ENCODE measurements at regions not wholly inside any gene's neighbourhood (a gene's known extent, or its start where the extent isn't known, plus 50 kb on each side); places are given as distances from the start of the nearest gene placed in this dataset.

DNA sequence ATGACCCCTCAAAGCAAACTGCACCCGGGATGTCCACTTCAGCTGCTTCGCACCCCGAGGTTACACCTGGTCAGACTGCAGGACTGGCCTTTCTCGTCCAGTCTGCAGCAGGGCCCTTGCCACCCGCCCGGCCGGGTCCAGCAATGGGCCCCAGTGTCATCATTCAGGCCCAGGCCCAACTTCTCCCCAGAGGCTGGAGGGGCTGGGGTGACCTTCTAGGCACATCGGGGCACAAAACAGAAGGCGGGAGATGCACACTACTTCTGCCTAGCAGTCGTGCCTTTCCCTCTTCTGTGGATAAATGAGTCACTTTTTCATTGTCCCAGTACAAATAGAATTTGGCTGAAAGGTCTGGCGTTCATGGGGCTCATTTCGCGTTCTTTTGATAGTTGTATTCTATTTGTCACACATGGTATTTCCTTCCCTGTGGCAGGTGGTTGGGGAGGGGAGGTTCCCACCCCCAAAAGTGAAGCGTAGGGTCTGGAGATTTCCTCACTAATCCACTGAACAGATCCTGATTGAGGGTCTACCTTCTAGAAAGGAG, 56.9 kb upstream of the ID2 start:
- DNase-seq, result no peak
- no peaks in the 10 kb centered on the region for H3K27me3 ChIP-seq (ENCODE audit: control insufficient read depth, insufficient read depth, low read length)
- H3K4me1 ChIP-seq (ENCODE audit: control insufficient read depth, insufficient read depth, low read length), result no peaks in the 10 kb centered on the region
- H3K27ac ChIP-seq (ENCODE audit: low read length), result no peak overlapping the region
- no peaks in the 10 kb centered on the region for H3K9me3 ChIP-seq (replicated peaks; ENCODE audit: control insufficient read depth, low read depth, low read length)
- no peak overlapping the region for H3K4me3 ChIP-seq (ENCODE audit: low read length)
- H3K36me3 ChIP-seq (ENCODE audit: control insufficient read depth, insufficient read depth, low read length), result no peaks in the 10 kb centered on the region
- 74% methylated on average over 7 of the region's 14 CpGs for WGBS (ENCODE audit: insufficient coverage)

DNA sequence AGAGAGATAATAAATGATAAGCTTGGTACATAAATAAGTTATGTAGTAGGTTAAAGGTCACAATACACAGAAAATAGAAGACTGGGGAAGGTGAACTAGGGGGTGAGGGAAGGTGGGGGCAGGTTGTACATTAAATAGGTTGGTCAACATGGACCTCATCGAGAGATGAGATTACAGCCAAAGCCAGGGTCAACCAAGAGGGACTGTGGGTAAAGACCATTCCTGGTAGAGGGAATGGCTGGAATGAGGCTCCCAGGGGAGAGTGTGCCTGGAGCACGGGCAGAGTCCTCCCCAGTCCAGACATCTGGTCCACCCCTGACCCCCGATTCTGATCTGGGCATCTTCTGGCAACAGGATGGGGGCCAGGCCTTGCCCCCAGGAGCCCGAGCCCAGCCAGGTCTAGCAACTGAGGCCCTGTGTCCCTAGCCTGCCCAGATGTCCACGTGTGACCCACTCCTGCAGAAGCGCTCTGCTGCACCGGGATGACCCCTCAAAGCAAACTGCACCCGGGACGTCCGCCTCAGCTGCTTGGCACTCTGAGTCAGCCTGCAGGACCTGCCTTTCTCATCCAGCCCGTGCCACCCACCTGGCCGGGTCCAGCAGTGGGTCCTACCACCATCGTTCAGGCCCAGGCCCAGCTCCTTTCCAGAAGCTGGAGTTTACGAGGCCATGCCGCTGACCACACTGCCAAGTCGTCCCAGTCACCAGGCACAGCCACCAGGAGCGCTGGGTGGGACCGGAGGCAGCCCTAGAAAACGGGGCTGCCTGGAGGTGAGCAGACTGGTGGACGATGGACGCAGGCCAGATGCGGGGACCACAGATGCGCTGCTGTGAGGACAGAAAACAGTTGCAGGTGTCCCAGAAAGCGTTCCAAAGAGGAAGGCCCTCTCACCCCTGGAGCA, 56.2 kb upstream of the ID2 start:
- 83% methylated on average over 23 of the region's 24 CpGs for WGBS (ENCODE audit: insufficient coverage)
- Histone ChIP-seq H3K4me3 (ENCODE audit: low read length) (no peak overlapping the region), H3K36me3 (ENCODE audit: control insufficient read depth, insufficient read depth, low read length) (no peaks in the 10 kb centered on the region), H3K27ac (ENCODE audit: low read length) (no peak overlapping the region), H3K9me3 (replicated peaks; ENCODE audit: control insufficient read depth, low read depth, low read length) (no peaks in the 10 kb centered on the region), H3K4me1 (ENCODE audit: control insufficient read depth, insufficient read depth, low read length) (no peaks in the 10 kb centered on the region), H3K27me3 (ENCODE audit: control insufficient read depth, insufficient read depth, low read length) (no peaks in the 10 kb centered on the region)
- DNase-seq, result no peak

DNA sequence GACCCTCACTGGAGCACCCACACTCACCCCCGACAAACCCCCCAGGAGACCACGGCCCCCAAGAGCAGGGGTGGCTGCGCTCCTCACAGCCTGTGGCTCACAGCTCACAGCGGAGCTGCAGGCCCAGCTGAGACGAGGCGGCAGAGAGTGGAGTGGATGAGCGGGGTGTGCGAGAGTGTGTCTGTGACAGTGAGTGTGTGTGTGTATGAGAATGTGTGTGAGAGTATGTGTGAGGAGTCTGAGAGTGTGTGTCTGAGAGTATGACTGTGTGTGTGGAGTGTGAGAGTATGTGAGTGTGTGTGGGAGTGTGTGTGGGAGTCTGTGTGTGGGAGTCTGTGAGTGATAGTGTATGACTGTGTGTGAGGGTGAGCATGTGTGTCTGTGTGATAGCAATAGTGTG, 55.3 kb upstream of the ID2 start:
- Histone ChIP-seq H3K4me3 (ENCODE audit: low read length) (no peak overlapping the region), H3K9me3 (replicated peaks; ENCODE audit: control insufficient read depth, low read depth, low read length) (no peaks in the 10 kb centered on the region), H3K36me3 (ENCODE audit: control insufficient read depth, insufficient read depth, low read length) (no peaks in the 10 kb centered on the region), H3K27me3 (ENCODE audit: control insufficient read depth, insufficient read depth, low read length) (no peaks in the 10 kb centered on the region), H3K4me1 (ENCODE audit: control insufficient read depth, insufficient read depth, low read length) (no peaks in the 10 kb centered on the region), H3K27ac (ENCODE audit: low read length) (no peak overlapping the region)
- DNase-seq, result no peak
- 87% methylated on average over 7 of the region's 8 CpGs for WGBS (ENCODE audit: insufficient coverage)

DNA sequence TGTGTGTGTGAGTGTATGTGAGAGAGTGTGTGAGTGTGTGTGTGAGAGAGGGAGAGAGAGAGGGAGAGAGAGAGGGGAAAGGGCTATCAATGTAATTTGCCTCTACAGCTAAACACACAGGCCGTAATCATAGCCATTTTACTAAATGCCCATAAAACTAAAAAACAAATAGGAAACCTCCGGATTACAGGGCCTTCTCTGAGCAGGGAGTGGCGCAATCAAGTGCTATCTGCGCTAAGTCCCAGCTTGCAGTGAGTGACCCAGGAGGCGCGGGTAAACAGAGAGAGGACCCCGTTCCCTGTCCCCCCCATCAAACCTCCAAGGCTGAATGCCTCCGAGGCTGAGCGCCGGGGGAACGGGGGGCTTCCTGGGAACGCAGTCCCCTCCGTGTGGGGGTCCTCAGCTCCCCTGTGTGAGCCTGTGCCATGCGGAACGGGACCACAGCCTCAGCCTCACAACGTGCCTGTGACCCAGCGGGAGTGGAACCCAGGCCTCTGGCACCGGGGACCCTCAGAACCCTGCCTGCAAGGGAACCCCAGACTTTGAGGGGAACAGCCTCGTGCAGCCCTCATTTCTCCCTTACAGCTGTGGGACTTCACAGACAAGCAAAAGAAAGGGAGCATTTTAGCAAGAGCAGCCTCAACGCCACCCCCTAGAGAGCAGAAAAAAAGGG, 54.7 kb upstream of the ID2 start:
- Histone ChIP-seq H3K4me3 (ENCODE audit: low read length) (no peak overlapping the region), H3K9me3 (replicated peaks; ENCODE audit: control insufficient read depth, low read depth, low read length) (no peaks in the 10 kb centered on the region), H3K4me1 (ENCODE audit: control insufficient read depth, insufficient read depth, low read length) (no peaks in the 10 kb centered on the region), H3K27ac (ENCODE audit: low read length) (no peak overlapping the region), H3K36me3 (ENCODE audit: control insufficient read depth, insufficient read depth, low read length) (no peaks in the 10 kb centered on the region), H3K27me3 (ENCODE audit: control insufficient read depth, insufficient read depth, low read length) (no peaks in the 10 kb centered on the region)
- no peak for DNase-seq
- 82% methylated on average over 16 of the region's 20 CpGs for WGBS (ENCODE audit: insufficient coverage)

DNA sequence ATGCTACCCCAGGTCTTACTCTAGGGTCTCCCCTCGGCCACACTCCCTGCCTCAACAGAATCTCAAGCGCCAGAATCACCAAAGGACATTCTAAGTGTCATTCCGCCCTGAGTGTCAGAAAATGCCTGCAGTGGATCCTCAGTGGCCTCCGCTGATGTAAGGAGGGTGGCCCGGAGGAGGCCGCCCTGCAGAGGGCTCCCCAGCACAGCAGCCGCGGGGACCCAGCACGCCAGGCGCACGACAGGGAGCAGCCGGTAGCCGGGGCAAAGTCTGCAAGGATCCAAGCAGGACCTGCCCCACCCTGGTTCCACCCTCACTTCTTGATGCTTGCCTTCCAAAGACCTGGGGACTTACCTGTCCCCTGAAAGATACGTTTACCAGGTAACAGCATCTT, 54.2 kb upstream of the ID2 start:
- no peaks in the 10 kb centered on the region for H3K36me3 ChIP-seq (ENCODE audit: control insufficient read depth, insufficient read depth, low read length)
- H3K4me1 ChIP-seq (ENCODE audit: control insufficient read depth, insufficient read depth, low read length), result no peaks in the 10 kb centered on the region
- DNase-seq, result no peak
- no peaks in the 10 kb centered on the region for H3K27me3 ChIP-seq (ENCODE audit: control insufficient read depth, insufficient read depth, low read length)
- H3K4me3 ChIP-seq (ENCODE audit: low read length), result no peak overlapping the region
- WGBS (ENCODE audit: insufficient coverage), result 92% methylated on average over 12 of the region's 14 CpGs
- H3K27ac ChIP-seq (ENCODE audit: low read length), result no peak overlapping the region
- H3K9me3 ChIP-seq (replicated peaks; ENCODE audit: control insufficient read depth, low read depth, low read length), result no peaks in the 10 kb centered on the region

DNA sequence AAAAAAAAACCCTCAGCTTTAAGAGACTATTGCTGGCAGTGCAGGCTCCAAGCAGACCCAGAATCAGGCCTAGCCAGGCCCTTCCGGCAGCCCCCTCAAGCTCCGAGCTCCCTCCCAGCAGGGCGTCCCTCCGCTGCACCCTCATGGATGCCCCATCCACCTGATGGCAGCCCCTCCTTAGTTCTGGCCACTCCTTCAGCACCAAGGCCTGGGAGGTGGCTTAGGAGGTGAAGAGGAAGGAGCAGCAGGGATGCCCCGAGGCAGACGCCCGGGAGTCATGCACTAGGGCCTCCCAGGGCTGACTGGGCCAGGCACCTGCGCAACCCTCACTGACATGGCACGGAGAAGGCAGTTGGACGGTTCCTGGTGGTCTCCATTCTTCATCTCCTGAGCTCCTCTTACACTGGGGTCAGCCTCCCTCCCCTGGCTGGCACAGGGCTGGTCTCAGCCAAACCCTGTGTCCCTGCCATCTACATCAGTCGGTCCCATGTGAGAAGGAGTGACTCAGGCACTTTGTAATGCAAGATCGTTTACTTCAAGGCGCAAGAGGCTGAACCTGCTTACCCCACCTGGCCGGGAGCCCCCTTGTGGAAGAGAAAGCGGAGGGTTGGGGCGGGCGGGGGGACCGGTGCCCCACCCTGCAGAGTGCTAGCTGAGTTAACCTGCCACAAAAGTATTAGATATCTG, 53.5 kb upstream of the ID2 start:
- Histone ChIP-seq H3K27me3 (ENCODE audit: control insufficient read depth, insufficient read depth, low read length) (no peaks in the 10 kb centered on the region), H3K36me3 (ENCODE audit: control insufficient read depth, insufficient read depth, low read length) (no peaks in the 10 kb centered on the region), H3K9me3 (replicated peaks; ENCODE audit: control insufficient read depth, low read depth, low read length) (no peaks in the 10 kb centered on the region), H3K27ac (ENCODE audit: low read length) (no peak overlapping the region), H3K4me3 (ENCODE audit: low read length) (no peak overlapping the region), H3K4me1 (ENCODE audit: control insufficient read depth, insufficient read depth, low read length) (no peaks in the 10 kb centered on the region)
- DNase-seq, result no peak
- WGBS (ENCODE audit: insufficient coverage), result 87% methylated on average over 6 of the region's 18 CpGs

DNA sequence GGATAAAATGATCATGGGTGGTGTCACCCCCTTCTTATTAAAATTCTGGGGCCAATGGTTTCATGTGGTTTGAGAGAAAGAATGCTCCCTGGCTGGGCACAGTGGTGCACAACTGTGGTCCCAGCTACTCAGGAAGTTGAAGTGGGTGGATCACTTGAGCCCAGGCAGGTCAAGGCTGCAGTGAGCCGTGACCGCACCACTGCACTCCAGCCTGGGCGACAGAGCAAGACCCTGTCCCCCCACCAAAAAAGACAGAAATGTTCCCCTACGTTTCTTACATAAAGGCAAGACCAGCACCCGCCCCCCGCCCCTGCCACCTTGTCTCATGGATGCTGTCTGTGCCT, 53.0 kb upstream of the ID2 start:
- Histone ChIP-seq H3K9me3 (replicated peaks; ENCODE audit: control insufficient read depth, low read depth, low read length) (no peaks in the 10 kb centered on the region), H3K27me3 (ENCODE audit: control insufficient read depth, insufficient read depth, low read length) (no peaks in the 10 kb centered on the region), H3K36me3 (ENCODE audit: control insufficient read depth, insufficient read depth, low read length) (no peaks in the 10 kb centered on the region), H3K4me1 (ENCODE audit: control insufficient read depth, insufficient read depth, low read length) (no peaks in the 10 kb centered on the region), H3K4me3 (ENCODE audit: low read length) (no peak overlapping the region), H3K27ac (ENCODE audit: low read length) (no peak overlapping the region)
- DNase-seq, result no peak
- 100% methylated on average over 2 of the region's 6 CpGs for WGBS (ENCODE audit: insufficient coverage)

DNA sequence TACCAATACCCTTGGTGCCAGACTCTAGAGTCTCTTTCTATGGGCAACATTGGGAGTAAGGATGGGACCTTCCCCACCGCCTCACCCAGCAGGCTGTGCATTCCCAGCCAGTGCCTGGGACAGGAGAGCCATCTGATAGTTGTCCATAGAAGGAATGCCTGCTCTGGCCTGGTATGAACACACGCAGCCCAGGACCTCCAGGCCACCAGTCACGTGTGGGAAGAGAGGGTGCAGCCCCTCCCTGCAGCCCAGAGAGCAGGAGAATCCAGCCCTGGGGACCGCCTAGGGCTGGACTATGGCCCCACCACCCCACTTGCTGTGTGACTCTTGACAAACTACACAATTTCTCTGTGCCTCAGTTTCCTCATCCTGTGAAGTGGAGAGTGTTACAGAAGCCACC, 52.5 kb upstream of the ID2 start:
- Histone ChIP-seq H3K4me1 (ENCODE audit: control insufficient read depth, insufficient read depth, low read length) (no peaks in the 10 kb centered on the region), H3K4me3 (ENCODE audit: low read length) (no peak overlapping the region), H3K27me3 (ENCODE audit: control insufficient read depth, insufficient read depth, low read length) (no peaks in the 10 kb centered on the region), H3K27ac (ENCODE audit: low read length) (no peak overlapping the region), H3K36me3 (ENCODE audit: control insufficient read depth, insufficient read depth, low read length) (no peaks in the 10 kb centered on the region), H3K9me3 (replicated peaks; ENCODE audit: control insufficient read depth, low read depth, low read length) (no peaks in the 10 kb centered on the region)
- no peak for DNase-seq
- 50% methylated on average over 2 of the region's 4 CpGs for WGBS (ENCODE audit: insufficient coverage)

DNA sequence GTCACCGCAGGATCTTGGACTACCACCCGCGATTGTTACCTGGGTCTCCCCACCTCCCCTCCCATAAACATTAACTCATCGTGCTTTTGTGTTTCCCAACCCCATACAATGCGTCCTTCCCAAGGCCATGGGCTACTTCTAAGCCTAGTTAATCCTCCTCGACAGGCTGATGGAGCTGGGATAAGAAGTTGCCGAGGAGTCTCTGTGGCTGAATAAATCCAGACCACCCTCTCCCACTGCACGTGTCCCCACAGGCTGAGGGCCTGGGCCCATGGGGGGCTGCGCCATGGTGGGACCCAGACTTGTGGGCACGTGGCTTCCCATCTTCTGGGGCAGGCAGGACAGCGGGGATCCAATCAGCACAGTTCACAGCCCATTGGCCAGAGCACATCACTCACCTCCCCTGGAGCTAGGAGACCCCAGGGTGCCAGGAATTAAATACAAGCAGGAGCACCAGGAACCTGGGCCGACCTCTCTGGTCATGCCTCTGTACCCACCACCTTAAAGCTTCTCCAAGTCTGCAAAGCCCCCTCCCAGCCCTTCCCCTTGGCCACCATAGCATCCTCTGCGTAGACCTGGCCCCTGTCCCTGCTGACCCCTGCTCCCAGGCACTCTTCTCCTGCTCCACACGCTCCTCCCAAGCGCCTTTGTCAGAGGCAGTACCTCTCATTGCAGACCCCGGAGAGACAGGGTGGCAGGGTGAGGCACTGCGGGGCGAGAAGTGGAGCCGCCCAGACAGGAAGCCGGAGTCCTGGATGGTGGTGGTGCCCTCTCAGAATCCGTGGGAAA, 51.0 kb upstream of the ID2 start:
- H3K27ac ChIP-seq (ENCODE audit: low read length), result no peak overlapping the region
- no peaks in the 10 kb centered on the region for H3K4me1 ChIP-seq (ENCODE audit: control insufficient read depth, insufficient read depth, low read length)
- H3K9me3 ChIP-seq (replicated peaks; ENCODE audit: control insufficient read depth, low read depth, low read length), result no peaks in the 10 kb centered on the region
- no peak overlapping the region for H3K4me3 ChIP-seq (ENCODE audit: low read length)
- WGBS (ENCODE audit: insufficient coverage), result 72% methylated on average over 15 of the region's 21 CpGs
- no peaks in the 10 kb centered on the region for H3K36me3 ChIP-seq (ENCODE audit: control insufficient read depth, insufficient read depth, low read length)
- DNase-seq, result no peak
- H3K27me3 ChIP-seq (ENCODE audit: control insufficient read depth, insufficient read depth, low read length), result no peaks in the 10 kb centered on the region

All from muscle of leg (tissue), 3 donors.